Neural progenitor cell (in vitro differentiated cells): ENCODE measurements at regions not wholly inside any gene's neighbourhood (a gene's known extent, or its start where the extent isn't known, plus 50 kb on each side); places are given as distances from the start of the nearest gene placed in this dataset.

Source experiments
- CTCF ChIP-seq: fragments of 200-600 bp; sonication (generic); IDR thresholded peaks from 2 replicates; pipeline ENCODE4 v1.5.1; 2017; ENCODE audit warnings: antibody characterized with exemption, mild to moderate bottlenecking
- EZH2 ChIP-seq: fragments of 200-600 bp; sonication (generic); IDR thresholded peaks from 2 replicates; pipeline ENCODE4 v1.6.1; 2017; ENCODE audit warnings: antibody characterized with exemption, mild to moderate bottlenecking, moderate library complexity

GRCh38 chr2:190138032-190138431 lies 75.5 kb upstream of the MSTN start:
- TF ChIP-seq CTCF = no peak
- TF ChIP-seq EZH2 = no peak
